GM21515 (cell line): ENCODE measurements at regions not wholly inside any gene's neighbourhood (a gene's known extent, or its start where the extent isn't known, plus 50 kb on each side); places are given as distances from the start of the nearest gene placed in this dataset.
"Not testable (repeated sequence)": the region's sequence is repeated elsewhere in the genome, so short reads cannot be mapped to it uniquely, and the experiment has no call there.

ENCODE experiments used
- ATAC-seq: cut with Tn5 transposase; IDR thresholded peaks from one replicate; pipeline ENCODE4 v1.9.1; 2021; ENCODE audit not compliant: unreplicated experiment

GRCh38 chr14:59133709-59134108 lies 54.8 kb upstream of the DAAM1 start:
- no peak for ATAC-seq

- no peak for ATAC-seq
Measured at GRCh38 chr14:59134307-59134706, 54.2 kb upstream of the DAAM1 start.

GRCh38 chr14:59137256-59137655 lies 51.2 kb upstream of the DAAM1 start:
- no peak for ATAC-seq

- ATAC-seq, result not testable (repeated sequence)
Measured at GRCh38 chr14:59138576-59138975, 49.9 kb upstream of the DAAM1 start.
